AG09319 (cell line): ENCODE measurements at regions not wholly inside any gene's neighbourhood (a gene's known extent, or its start where the extent isn't known, plus 50 kb on each side); places are given as distances from the start of the nearest gene placed in this dataset.

Experiments used
- DNase-seq: peaks from one replicate; pipeline ENCODE4 v3.0.0-alpha.2; 2010; ENCODE audit warnings: low read depth; ENCODE audit errors: extremely low read depth
- CTCF ChIP-seq: IDR thresholded peaks from 2 replicates; pipeline ENCODE4 v1.5.1; 2011; ENCODE audit warnings: low read depth, mild to moderate bottlenecking, inconsistent platforms, low read length, moderate library complexity

GRCh38 chr20:57094991-57095390 lies 171.4 kb downstream of the BMP7 start:
- DNase-seq = no peak
- no peak for TF ChIP-seq CTCF

- no peak for TF ChIP-seq CTCF
- no peak for DNase-seq
These were observed 171.0 kb downstream of the BMP7 start for GRCh38 chr20:57095426-57095825.

GRCh38 chr20:57097245-57097915 lies 169.1 kb downstream of the BMP7 start:
- no peak for TF ChIP-seq CTCF
- no peak for DNase-seq

GRCh38 chr20:57102160-57102559 lies 164.3 kb downstream of the BMP7 start:
- TF ChIP-seq CTCF = no peak
- no peak for DNase-seq

GRCh38 chr20:57102566-57102965 lies 163.9 kb downstream of the BMP7 start:
- TF ChIP-seq CTCF = no peak
- DNase-seq = no peak

DNA sequence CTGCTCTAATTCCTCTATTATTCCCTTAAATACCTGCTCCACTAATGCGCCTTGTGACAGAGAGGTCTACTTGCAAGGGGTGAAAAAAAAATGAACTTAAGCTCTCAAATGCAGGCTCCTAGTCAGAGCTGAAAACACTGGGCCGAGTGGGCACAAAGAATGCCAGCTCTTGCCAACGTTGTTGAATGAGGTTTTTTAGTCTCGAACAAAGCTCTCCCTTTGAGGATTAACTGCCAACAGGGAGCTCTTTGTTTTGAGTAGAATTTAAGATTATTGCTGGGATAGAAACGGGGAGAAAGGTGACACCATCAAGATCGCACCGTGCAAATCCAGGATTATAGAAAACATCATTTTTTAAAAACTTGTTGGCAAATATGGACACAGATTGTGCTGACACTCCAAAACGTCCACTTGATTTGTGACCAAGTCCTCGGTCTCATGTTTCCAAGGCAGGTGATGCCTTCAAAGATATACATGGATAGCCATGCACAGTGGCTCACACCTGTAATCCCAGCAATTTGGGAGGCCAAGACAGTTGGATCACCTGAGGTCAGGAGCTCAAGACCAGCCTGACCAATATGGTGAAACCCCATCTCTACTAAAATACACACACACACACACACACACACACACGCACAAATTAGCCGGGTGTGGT lies 163.2 kb downstream of the BMP7 start:
- TF ChIP-seq CTCF = no peak
- DNase-seq = no peak

- no peak for TF ChIP-seq CTCF
- DNase-seq = no peak
These were observed 162.3 kb downstream of the BMP7 start for GRCh38 chr20:57104113-57104512.
